SU-DHL-6 (cell line): ENCODE measurements at regions not wholly inside any gene's neighbourhood (a gene's known extent, or its start where the extent isn't known, plus 50 kb on each side); places are given as distances from the start of the nearest gene placed in this dataset.

Experiments
- H2AFZ ChIP-seq: fragments of 200-600 bp; sonication (generic); 2 replicates; pipeline ENCODE4 v1.6.1; 2014; ENCODE audit warnings: low read depth, mild to moderate bottlenecking, moderate library complexity, mixed read lengths, antibody characterized with exemption, low read length; ENCODE audit not compliant: severe bottlenecking
- H3F3A ChIP-seq: fragments of 200-600 bp; shearing (Covaris generic); 2 replicates; pipeline ENCODE4 v1.6.0; 2016; ENCODE audit warnings: antibody characterized with exemption, mild to moderate bottlenecking; ENCODE audit not compliant: insufficient read depth
- H3K27ac ChIP-seq: fragments of 200-600 bp; sonication (generic); 2 replicates; pipeline ENCODE4 v1.5.1; 2016; ENCODE audit warnings: low read depth, mild to moderate bottlenecking, low read length, moderate library complexity, mixed read lengths
- H3K27me3 ChIP-seq: fragments of 200-600 bp; sonication (generic), shearing (Covaris generic); 2 replicates; pipeline ENCODE4 v1.6.0; 2014; ENCODE audit warnings: mild to moderate bottlenecking, low read length
- H3K36me3 ChIP-seq: fragments of 200-600 bp; sonication (generic); 2 replicates; pipeline ENCODE4 v1.6.1; 2014; ENCODE audit warnings: mild to moderate bottlenecking, low read length, mixed read lengths
- H3K4me2 ChIP-seq: fragments of 300-600, 200-600 bp; shearing (Covaris generic), sonication (generic); 2 replicates; pipeline ENCODE4 v1.6.0; 2014; ENCODE audit warnings: low read length, low read depth, mild to moderate bottlenecking; ENCODE audit not compliant: poor library complexity, severe bottlenecking
- H3K4me3 ChIP-seq: fragments of 200-600 bp; sonication (generic); 2 replicates; pipeline ENCODE4 v1.5.1; 2014; ENCODE audit warnings: antibody characterized with exemption, low read length, mild to moderate bottlenecking, mixed read lengths; ENCODE audit not compliant: insufficient read depth, poor library complexity, severe bottlenecking
- H3K79me2 ChIP-seq: fragments of 200-600 bp; sonication (generic); 2 replicates; pipeline ENCODE4 v1.6.1; 2014; ENCODE audit warnings: mild to moderate bottlenecking, low read length, moderate library complexity; ENCODE audit not compliant: insufficient read depth
- H3K9ac ChIP-seq: fragments of 200-600 bp; sonication (generic); 2 replicates; pipeline ENCODE4 v1.7.0; 2014; ENCODE audit warnings: mild to moderate bottlenecking, low read length
- H3K9me2 ChIP-seq: fragments of 200-600 bp; sonication (generic); replicated peaks from 2 replicates; pipeline ENCODE4 v1.6.1; 2014; ENCODE audit warnings: low read length; ENCODE audit not compliant: insufficient read depth
- H3K9me3 ChIP-seq: fragments of 200-600 bp; sonication (generic); 2 replicates; pipeline ENCODE4 v1.6.1; 2014; ENCODE audit warnings: low read length, mixed read lengths; ENCODE audit not compliant: insufficient read depth
- H4K20me1 ChIP-seq: fragments of 200-600 bp; sonication (generic); 2 replicates; pipeline ENCODE4 v1.6.1; 2014; ENCODE audit warnings: low read depth, mild to moderate bottlenecking, antibody characterized with exemption, low read length, moderate library complexity, mixed read lengths
- EZH2phosphoT487 ChIP-seq: fragments of 200-600 bp; sonication (generic), shearing (Covaris generic); conservative IDR thresholded peaks from 2 replicates; pipeline ENCODE4 v1.6.1; 2018; ENCODE audit warnings: mild to moderate bottlenecking, antibody characterized with exemption, low read length, moderate library complexity, mixed read lengths
- TF ChIP-seq, protein P1 (sequence below): fragments of 200-600 bp; sonication (generic); IDR thresholded peaks from one replicate; pipeline ENCODE4 v1.5.1; 2017; ENCODE audit warnings: antibody characterized with exemption, mild to moderate bottlenecking, low read length, moderate library complexity; ENCODE audit not compliant: insufficient read depth, poor library complexity, severe bottlenecking

GRCh38 chr2:14723684-14724083 is 91.2 kb downstream of the LRATD1 start:
- no peaks in the 10 kb centered on the region for H3F3A ChIP-seq
- H3K27ac ChIP-seq: no peak overlapping the region
- H4K20me1 ChIP-seq: no peaks in the 10 kb centered on the region
- TF ChIP-seq, protein P1, sequence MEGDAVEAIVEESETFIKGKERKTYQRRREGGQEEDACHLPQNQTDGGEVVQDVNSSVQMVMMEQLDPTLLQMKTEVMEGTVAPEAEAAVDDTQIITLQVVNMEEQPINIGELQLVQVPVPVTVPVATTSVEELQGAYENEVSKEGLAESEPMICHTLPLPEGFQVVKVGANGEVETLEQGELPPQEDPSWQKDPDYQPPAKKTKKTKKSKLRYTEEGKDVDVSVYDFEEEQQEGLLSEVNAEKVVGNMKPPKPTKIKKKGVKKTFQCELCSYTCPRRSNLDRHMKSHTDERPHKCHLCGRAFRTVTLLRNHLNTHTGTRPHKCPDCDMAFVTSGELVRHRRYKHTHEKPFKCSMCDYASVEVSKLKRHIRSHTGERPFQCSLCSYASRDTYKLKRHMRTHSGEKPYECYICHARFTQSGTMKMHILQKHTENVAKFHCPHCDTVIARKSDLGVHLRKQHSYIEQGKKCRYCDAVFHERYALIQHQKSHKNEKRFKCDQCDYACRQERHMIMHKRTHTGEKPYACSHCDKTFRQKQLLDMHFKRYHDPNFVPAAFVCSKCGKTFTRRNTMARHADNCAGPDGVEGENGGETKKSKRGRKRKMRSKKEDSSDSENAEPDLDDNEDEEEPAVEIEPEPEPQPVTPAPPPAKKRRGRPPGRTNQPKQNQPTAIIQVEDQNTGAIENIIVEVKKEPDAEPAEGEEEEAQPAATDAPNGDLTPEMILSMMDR: no peak
- H3K36me3 ChIP-seq: no peaks in the 10 kb centered on the region
- H3K4me2 ChIP-seq: no peak overlapping the region
- H2AFZ ChIP-seq: no peak overlapping the region
- no peak overlapping the region for H3K9ac ChIP-seq
- H3K4me3 ChIP-seq: no peak overlapping the region
- H3K9me3 ChIP-seq: no peaks in the 10 kb centered on the region
- H3K9me2 ChIP-seq: no peaks in the 10 kb centered on the region
- H3K27me3 ChIP-seq: no peaks in the 10 kb centered on the region
- H3K79me2 ChIP-seq: no peaks in the 10 kb centered on the region

- H3K9me2 ChIP-seq: no peaks in the 10 kb centered on the region
- no peak overlapping the region for H2AFZ ChIP-seq
- H3K27ac ChIP-seq: no peak overlapping the region
- no peak overlapping the region for H3K9ac ChIP-seq
- no peaks in the 10 kb centered on the region for H3K9me3 ChIP-seq
- H4K20me1 ChIP-seq: no peaks in the 10 kb centered on the region
- no peaks in the 10 kb centered on the region for H3F3A ChIP-seq
- H3K79me2 ChIP-seq: no peaks in the 10 kb centered on the region
- no peaks in the 10 kb centered on the region for H3K36me3 ChIP-seq
- TF ChIP-seq, protein P1: no peak
- H3K4me2 ChIP-seq: no peak overlapping the region
- H3K27me3 ChIP-seq: no peaks in the 10 kb centered on the region
- H3K4me3 ChIP-seq: no peak overlapping the region
These were observed 103.2 kb downstream of the LRATD1 start for GRCh38 chr2:14735696-14736095.

- Histone ChIP-seq H3K4me3 (no peak overlapping the region), H3K9me3 (no peaks in the 10 kb centered on the region), H3K27ac (no peak overlapping the region), H3K36me3 (no peaks in the 10 kb centered on the region), H4K20me1 (no peaks in the 10 kb centered on the region), H3F3A (no peaks in the 10 kb centered on the region), H2AFZ (no peak overlapping the region), H3K27me3 (no peaks in the 10 kb centered on the region), H3K4me2 (no peak overlapping the region), H3K9me2 (no peaks in the 10 kb centered on the region), H3K79me2 (no peaks in the 10 kb centered on the region), H3K9ac (no peak overlapping the region)
- TF ChIP-seq, protein P1: no peak
- TF ChIP-seq EZH2phosphoT487: no peak
These were observed 104.7 kb downstream of the LRATD1 start for GRCh38 chr2:14737201-14737600.

DNA sequence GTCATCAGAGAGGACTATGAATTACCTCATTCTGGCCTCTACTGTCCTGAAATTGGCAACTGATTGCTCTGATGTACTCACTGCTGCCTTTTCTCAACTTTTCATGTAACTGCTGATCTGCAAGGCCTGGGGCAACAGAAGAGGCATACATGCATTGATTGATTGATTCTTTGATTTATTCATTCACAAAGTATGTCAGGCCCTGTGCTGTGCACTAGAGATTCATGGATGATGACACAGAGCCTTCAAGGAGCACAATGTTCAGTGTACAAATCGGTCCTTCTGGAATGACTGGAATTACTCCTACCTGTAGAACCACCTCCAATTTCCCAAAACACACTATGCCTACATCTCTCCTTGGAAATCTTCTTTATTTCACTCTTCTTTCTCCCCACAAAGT is 111.3 kb downstream of the LRATD1 start:
- Histone ChIP-seq H3K4me3 (no peak overlapping the region), H3K36me3 (no peaks in the 10 kb centered on the region), H3K27me3 (no peaks in the 10 kb centered on the region), H4K20me1 (no peaks in the 10 kb centered on the region), H3K27ac (no peak overlapping the region), H3K9me3 (peaks cover 4% of the 10 kb centered on the region; the same call in 1 of the 2 replicates), H3K9me2 (no peaks in the 10 kb centered on the region; the same call in 1 of the 2 replicates), H3K79me2 (no peaks in the 10 kb centered on the region), H3K4me2 (no peak overlapping the region), H3F3A (no peaks in the 10 kb centered on the region), H2AFZ (no peak overlapping the region), H3K9ac (no peak overlapping the region)
- TF ChIP-seq, protein P1: no peak
- TF ChIP-seq EZH2phosphoT487: no peak
